NB4 (cell line): ENCODE measurements at regions not wholly inside any gene's neighbourhood (a gene's known extent, or its start where the extent isn't known, plus 50 kb on each side); places are given as distances from the start of the nearest gene placed in this dataset.

Experiments used
- POLR2A ChIP-seq: IDR thresholded peaks from 2 replicates; pipeline ENCODE4 v1.6.1; 2011; ENCODE audit warnings: mild to moderate bottlenecking; ENCODE audit not compliant: insufficient read length; ENCODE audit errors: extremely low read depth
- TF ChIP-seq, protein P1 (sequence below): IDR thresholded peaks from one replicate; pipeline ENCODE4 v1.5.1; 2012; ENCODE audit warnings: low read depth, low read length

DNA sequence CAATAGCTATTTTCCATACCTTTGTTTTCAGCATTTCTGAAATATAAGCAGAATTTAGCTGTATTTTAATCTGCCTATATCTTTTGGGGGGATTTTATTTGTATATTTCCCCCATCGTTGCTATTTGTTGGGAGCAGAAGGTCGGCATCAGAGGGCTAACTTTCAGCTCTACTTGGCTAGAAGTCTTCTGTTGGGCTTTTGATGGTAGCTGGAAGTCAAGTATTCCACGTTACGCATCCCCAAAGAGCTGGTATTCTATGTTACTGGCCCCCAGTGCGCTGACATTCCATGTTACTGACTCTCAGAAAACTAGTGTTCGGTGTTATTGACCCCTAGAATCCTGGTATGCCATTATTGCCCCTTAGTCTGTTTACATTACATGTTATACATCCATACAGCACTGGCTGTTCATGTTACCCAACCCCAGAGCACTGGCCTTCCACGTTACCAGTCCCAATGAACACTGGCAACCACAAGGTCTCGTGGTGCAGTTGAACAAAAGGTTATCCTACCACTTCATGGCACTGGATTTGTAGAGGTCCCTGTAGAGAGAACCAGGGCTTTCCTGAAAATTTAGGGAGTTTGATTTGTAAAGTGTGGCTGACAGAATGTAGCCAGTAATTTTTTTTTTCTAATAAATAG lies 278.1 kb upstream of the CD180 start:
- TF ChIP-seq POLR2A, result no peak
- TF ChIP-seq, protein P1, sequence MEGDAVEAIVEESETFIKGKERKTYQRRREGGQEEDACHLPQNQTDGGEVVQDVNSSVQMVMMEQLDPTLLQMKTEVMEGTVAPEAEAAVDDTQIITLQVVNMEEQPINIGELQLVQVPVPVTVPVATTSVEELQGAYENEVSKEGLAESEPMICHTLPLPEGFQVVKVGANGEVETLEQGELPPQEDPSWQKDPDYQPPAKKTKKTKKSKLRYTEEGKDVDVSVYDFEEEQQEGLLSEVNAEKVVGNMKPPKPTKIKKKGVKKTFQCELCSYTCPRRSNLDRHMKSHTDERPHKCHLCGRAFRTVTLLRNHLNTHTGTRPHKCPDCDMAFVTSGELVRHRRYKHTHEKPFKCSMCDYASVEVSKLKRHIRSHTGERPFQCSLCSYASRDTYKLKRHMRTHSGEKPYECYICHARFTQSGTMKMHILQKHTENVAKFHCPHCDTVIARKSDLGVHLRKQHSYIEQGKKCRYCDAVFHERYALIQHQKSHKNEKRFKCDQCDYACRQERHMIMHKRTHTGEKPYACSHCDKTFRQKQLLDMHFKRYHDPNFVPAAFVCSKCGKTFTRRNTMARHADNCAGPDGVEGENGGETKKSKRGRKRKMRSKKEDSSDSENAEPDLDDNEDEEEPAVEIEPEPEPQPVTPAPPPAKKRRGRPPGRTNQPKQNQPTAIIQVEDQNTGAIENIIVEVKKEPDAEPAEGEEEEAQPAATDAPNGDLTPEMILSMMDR, result no peak
